Prostate gland (tissue), 2 donors: ENCODE measurements at regions not wholly inside any gene's neighbourhood (a gene's known extent, or its start where the extent isn't known, plus 50 kb on each side); places are given as distances from the start of the nearest gene placed in this dataset.
A peak's percentile ranks its signal among the peaks of the same experiment; 100 is the strongest.

Experiments used
- DNase-seq: peaks from one replicate; pipeline ENCODE4 v3.0.0-alpha.2; 2019; ENCODE audit warnings: low spot score
- H3K27ac ChIP-seq, 2 donors: fragments of 200-600 bp; sonication (generic); 2 replicates each; pipeline ENCODE4 v1.5.1; 2017 to 2019
- H3K27me3 ChIP-seq: fragments of 200-600 bp; sonication (generic); replicated peaks from 2 replicates; pipeline ENCODE4 v1.5.1; 2019; ENCODE audit not compliant: insufficient read depth
- H3K36me3 ChIP-seq, 2 donors: fragments of 200-600 bp; sonication (generic); 1 replicate in 1 of 2; 2 replicates in 1 of 2; pipeline versions ENCODE4 v1.5.1 to v1.8.1; 2017 to 2019
- H3K4me1 ChIP-seq: fragments of 200-600 bp; sonication (generic); replicated peaks from 2 replicates; pipeline ENCODE4 v1.5.1; 2019
- H3K4me3 ChIP-seq, 2 donors: fragments of 200-600 bp; sonication (generic); 2 replicates each; pipeline ENCODE4 v1.5.1; 2017 to 2019
- H3K9me3 ChIP-seq: fragments of 200-600 bp; sonication (generic); 2 replicates; pipeline ENCODE4 v1.5.1; 2017
- POLR2A ChIP-seq: fragments of 450-650 bp; IDR thresholded peaks from one replicate; pipeline ENCODE4 v1.6.1; 2016; ENCODE audit warnings: antibody characterized with exemption, mild to moderate bottlenecking
- POLR2AphosphoS5 ChIP-seq: sonication (generic); formaldehyde crosslinking; IDR thresholded peaks from one replicate; pipeline ENCODE4 v1.6.1; 2017; ENCODE audit warnings: antibody characterized with exemption
- WGBS: methylation state at CpG from one replicate; pipeline ENCODE4 v1.1.5; 2018; 5-methylcytosine and 5-hydroxymethylcytosine counted together
- intact Hi-C: fragments of 100-400 bp; cut with DNase I; formaldehyde crosslinking; loops from one replicate; pipeline ENCODE4 v1.14.2; 2022
- TF ChIP-seq, protein P1 (sequence below), 4 experiments: fragments of 200-600 bp in 2 of 4; fragments of 450-650 bp in 2 of 4; sonication (generic) in 2 of 4; IDR thresholded peaks; 1 replicate in 3 of 4; 2 replicates in 1 of 4; pipeline ENCODE4 v1.5.1; 2016 to 2019; ENCODE audit warnings: antibody characterized with exemption in 4 of 4, mild to moderate bottlenecking in 2 of 4, moderate library complexity in 2 of 4

DNA sequence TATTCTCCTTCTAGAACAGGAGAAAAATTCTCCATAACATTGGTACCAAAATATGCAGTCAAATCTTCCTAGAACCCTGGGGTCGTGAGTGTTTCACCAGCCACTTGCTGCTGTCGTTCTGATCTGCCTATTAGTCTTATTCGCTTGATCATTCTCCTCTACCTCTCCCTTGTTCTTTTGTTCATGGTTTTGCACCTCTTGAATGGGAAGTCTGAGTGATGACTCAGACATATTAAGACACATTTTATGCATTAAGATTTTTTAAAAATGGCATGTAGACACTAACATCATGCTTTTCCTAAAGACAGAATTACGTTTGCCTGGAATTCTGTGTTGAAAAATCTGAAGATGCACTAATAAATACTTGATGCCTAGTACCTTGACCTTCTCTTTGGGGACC, 159.2 kb upstream of the LRIG3 start:
- Histone ChIP-seq H3K4me1 (no peaks in the 10 kb centered on the region), H3K9me3 (no peaks in the 10 kb centered on the region), H3K4me3 (no peak overlapping the region), H3K36me3 (no peaks in the 10 kb centered on the region), H3K27ac (peak overlapping the region in 1 of 2 donors; percentile 24), H3K27me3 (no peaks in the 10 kb centered on the region)
- WGBS: 74% methylated on average over 4 of the region's 4 CpGs
- DNase-seq: no peak
- TF ChIP-seq POLR2A (no peak), POLR2AphosphoS5 (no peak)
- TF ChIP-seq, protein P1, sequence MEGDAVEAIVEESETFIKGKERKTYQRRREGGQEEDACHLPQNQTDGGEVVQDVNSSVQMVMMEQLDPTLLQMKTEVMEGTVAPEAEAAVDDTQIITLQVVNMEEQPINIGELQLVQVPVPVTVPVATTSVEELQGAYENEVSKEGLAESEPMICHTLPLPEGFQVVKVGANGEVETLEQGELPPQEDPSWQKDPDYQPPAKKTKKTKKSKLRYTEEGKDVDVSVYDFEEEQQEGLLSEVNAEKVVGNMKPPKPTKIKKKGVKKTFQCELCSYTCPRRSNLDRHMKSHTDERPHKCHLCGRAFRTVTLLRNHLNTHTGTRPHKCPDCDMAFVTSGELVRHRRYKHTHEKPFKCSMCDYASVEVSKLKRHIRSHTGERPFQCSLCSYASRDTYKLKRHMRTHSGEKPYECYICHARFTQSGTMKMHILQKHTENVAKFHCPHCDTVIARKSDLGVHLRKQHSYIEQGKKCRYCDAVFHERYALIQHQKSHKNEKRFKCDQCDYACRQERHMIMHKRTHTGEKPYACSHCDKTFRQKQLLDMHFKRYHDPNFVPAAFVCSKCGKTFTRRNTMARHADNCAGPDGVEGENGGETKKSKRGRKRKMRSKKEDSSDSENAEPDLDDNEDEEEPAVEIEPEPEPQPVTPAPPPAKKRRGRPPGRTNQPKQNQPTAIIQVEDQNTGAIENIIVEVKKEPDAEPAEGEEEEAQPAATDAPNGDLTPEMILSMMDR (IDR thresholded peaks at IDR 0.05): no peak
- intact Hi-C loops: no loop called here

DNA sequence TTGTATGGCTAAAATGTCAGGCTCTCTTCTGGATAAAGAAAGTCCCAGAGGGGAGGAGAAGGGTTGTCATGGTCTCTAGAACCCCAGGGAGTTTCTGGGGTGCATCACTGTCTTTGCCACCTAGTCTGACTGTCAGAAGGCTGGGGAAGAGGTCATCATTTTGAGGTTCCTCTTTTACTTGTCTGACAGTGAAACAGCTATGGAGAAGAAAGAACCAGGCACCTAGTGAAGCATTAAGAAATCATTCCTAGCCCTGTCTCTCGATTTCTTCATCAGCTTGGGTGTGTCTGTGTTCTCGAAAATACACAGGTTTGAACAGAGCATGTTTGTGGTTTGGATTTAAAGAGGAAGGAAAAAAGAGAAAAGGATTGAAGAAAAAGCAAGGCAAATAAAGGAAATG, 158.7 kb upstream of the LRIG3 start:
- 36% methylated on average over 2 of the region's 2 CpGs for WGBS
- TF ChIP-seq POLR2AphosphoS5: peak; percentile 59
- TF ChIP-seq, protein P1 (IDR thresholded peaks at IDR 0.05): no peak
- Histone ChIP-seq H3K27ac (peak overlapping the region in 1 of 2 donors; percentile 56), H3K4me3 (no peak overlapping the region), H3K36me3 (no peaks in the 10 kb centered on the region), H3K9me3 (no peaks in the 10 kb centered on the region), H3K4me1 (no peaks in the 10 kb centered on the region), H3K27me3 (no peaks in the 10 kb centered on the region)
- peak; percentile 39 for DNase-seq
- intact Hi-C loops: no loop called here

DNA sequence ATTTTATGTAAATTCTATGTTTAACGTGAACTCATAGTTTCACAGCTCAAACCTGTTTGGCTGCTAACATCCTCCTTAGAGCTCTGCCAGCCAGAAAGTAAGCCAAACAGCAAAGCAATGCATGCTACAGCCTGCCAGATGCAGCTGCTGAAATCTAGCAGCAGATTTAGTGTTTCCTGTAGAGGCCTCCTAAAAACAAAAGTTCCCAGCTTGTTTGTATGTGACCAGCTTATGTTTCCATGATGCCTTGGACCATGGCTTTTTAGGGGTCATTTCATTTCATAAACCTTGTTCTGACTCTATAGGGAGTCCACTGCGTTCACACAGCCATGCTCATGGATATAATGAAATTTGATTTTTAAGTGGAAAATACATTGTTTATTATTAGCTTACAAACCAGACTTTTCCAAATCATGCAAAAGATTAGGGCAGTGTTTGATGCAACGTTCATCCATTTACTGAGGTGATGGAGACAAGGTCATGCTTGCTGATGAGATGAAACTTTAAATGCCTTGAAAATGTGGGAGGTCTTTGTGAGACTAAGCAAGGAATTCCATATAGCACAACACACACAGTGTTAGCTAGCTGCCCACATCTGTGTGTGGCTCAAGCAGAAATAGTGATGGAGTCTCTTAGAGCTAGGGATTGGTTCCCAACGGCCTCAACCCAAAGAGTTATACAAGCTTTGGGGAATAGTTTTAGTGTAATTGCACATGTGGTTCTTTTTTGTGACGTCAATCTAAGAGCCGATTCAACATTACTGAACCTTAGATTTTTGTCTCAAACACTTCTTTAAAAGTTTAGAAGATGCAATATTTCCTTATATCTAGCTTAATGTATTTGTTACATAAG, 157.5 kb upstream of the LRIG3 start:
- peak overlapping the region in 1 of 2 donors; percentile 3 for H3K27ac ChIP-seq
- H3K4me1 ChIP-seq: no peaks in the 10 kb centered on the region
- no peaks in the 10 kb centered on the region for H3K9me3 ChIP-seq
- H3K36me3 ChIP-seq: no peaks in the 10 kb centered on the region
- H3K27me3 ChIP-seq: no peaks in the 10 kb centered on the region
- TF ChIP-seq POLR2AphosphoS5: peak; percentile 68
- TF ChIP-seq, protein P1 (IDR thresholded peaks at IDR 0.05): no peak
- no peak for TF ChIP-seq POLR2A
- H3K4me3 ChIP-seq: no peak overlapping the region
- intact Hi-C loops: no loop called here
- DNase-seq: peak; percentile 77
- 39% methylated on average over 6 of the region's 6 CpGs for WGBS

DNA sequence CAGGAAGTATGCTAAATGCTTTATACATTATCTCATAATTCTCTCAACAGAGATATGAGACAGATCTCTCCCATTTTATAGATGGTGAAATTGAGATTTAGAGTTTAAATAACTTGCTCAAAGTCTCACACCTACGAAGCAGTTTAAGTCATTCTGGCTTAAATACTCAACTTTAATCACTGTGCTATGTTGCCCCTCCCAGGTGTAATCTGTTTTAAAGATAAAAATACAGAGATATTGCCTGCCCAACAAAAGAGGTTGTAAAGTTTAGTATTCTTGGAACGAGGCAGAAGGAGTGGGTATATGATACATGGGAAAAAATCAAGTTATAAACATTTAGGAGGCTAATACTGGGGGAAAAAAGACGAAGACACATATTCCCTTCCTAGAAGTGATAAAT, 156.8 kb upstream of the LRIG3 start:
- H3K36me3 ChIP-seq: no peaks in the 10 kb centered on the region
- no peak for DNase-seq
- H3K9me3 ChIP-seq: no peaks in the 10 kb centered on the region
- H3K27me3 ChIP-seq: no peaks in the 10 kb centered on the region
- H3K4me3 ChIP-seq: no peak overlapping the region
- WGBS: 29% methylated on average over 3 of the region's 3 CpGs
- intact Hi-C loops: no loop called here
- peak overlapping the region in 1 of 2 donors; percentile 3 for H3K27ac ChIP-seq
- H3K4me1 ChIP-seq: no peaks in the 10 kb centered on the region
- TF ChIP-seq, protein P1 (IDR thresholded peaks at IDR 0.05): no peak
- TF ChIP-seq POLR2AphosphoS5: no peak
- no peak for TF ChIP-seq POLR2A

DNA sequence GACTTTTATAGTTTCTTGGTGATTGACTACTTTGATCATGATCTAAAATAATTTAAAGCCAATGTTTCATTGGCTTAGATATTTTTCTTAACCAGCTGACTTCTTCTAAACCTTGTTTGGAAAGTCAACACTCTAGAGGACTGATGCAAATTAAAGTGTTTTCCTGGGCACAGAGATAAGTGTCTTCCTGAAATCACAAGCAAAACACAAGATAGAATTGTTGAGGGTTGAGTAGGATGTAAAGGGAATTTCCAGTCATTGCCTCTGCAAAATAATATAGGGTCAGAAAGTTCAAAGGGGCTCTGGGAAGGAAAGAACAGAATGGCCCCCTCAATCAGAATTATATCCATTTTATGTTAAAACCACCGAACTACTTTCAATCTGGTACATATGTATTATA, 156.3 kb upstream of the LRIG3 start:
- no peaks in the 10 kb centered on the region for H3K4me1 ChIP-seq
- H3K27me3 ChIP-seq: no peaks in the 10 kb centered on the region
- no peaks in the 10 kb centered on the region for H3K36me3 ChIP-seq
- H3K9me3 ChIP-seq: no peaks in the 10 kb centered on the region
- no peak for DNase-seq
- WGBS: 84% methylated on average over 1 of the region's 1 CpG
- intact Hi-C loops: no loop called here
- no peak overlapping the region for H3K4me3 ChIP-seq
- TF ChIP-seq, protein P1 (IDR thresholded peaks at IDR 0.05): no peak
- TF ChIP-seq POLR2AphosphoS5 (no peak), POLR2A (no peak)
- H3K27ac ChIP-seq: no peak overlapping the region
